Glutamatergic neuron (in vitro differentiated cells): ENCODE measurements at regions not wholly inside any gene's neighbourhood (a gene's known extent, or its start where the extent isn't known, plus 50 kb on each side); places are given as distances from the start of the nearest gene placed in this dataset.
A peak's percentile ranks its signal among the peaks of the same experiment; 100 is the strongest.

Experiments
- DNase-seq: peaks from one replicate; pipeline ENCODE4 v3.0.0; 2022
- H3K27ac Mint-ChIP-seq: one replicate; pipeline ENCODE4 v1.8.0; 2020; ENCODE audit warnings: mild to moderate bottlenecking, mixed read lengths, inconsistent platforms; ENCODE audit not compliant: unreplicated experiment
- H3K27me3 Mint-ChIP-seq: one replicate; pipeline ENCODE4 v1.8.0; 2020; ENCODE audit warnings: mild to moderate bottlenecking, moderate library complexity, mixed read lengths, inconsistent platforms; ENCODE audit not compliant: unreplicated experiment
- H3K36me3 Mint-ChIP-seq: one replicate; pipeline ENCODE4 v1.8.0; 2020; ENCODE audit warnings: mild to moderate bottlenecking, mixed read lengths, inconsistent platforms; ENCODE audit not compliant: unreplicated experiment
- H3K4me1 Mint-ChIP-seq: one replicate; pipeline ENCODE4 v1.8.0; 2020; ENCODE audit warnings: mild to moderate bottlenecking, low read depth, mixed read lengths, inconsistent platforms; ENCODE audit not compliant: unreplicated experiment
- H3K4me3 Mint-ChIP-seq: one replicate; pipeline ENCODE4 v1.8.0; 2020; ENCODE audit warnings: mild to moderate bottlenecking, mixed read lengths, inconsistent platforms; ENCODE audit not compliant: unreplicated experiment
- H3K9me3 Mint-ChIP-seq: one replicate; pipeline ENCODE4 v1.8.0; 2020; ENCODE audit warnings: mild to moderate bottlenecking, moderate library complexity, mixed read lengths, inconsistent platforms; ENCODE audit not compliant: unreplicated experiment
- TF ChIP-seq, protein P1 (sequence below): fragments of 200-600 bp; sonication (generic); IDR thresholded peaks from one replicate; pipeline ENCODE4 v1.5.0; 2021; ENCODE audit not compliant: partially characterized antibody, unreplicated experiment

DNA sequence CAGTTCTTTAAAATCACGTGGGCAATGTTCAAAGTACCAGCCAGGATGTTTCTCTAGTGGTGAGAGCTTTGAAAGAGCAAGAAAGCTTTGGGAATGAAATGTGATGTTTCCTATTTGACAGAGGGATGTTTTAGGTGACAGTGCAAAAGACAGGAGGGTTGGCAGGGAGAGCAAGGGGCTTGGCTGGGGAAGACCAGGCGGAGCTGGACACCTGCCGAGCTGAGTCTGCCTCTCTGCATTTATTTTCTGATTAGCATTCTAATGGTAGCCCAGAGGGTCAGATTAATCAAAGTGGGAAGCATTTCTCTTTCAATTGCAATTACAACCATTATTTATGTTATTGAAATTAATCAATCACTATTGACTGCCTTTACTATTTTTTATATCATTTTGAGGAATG is 145.4 kb upstream of the RAB12 start:
- peaks cover 8% of the 10 kb centered on the region for H3K9me3 Mint-ChIP-seq
- peaks cover 12% of the 10 kb centered on the region for H3K36me3 Mint-ChIP-seq
- no peak overlapping the region for H3K27ac Mint-ChIP-seq
- H3K4me1 Mint-ChIP-seq, result peaks cover 9% of the 10 kb centered on the region
- H3K27me3 Mint-ChIP-seq, result no peaks in the 10 kb centered on the region
- DNase-seq, result no peak
- no peak overlapping the region for H3K4me3 Mint-ChIP-seq
- TF ChIP-seq, protein P1, sequence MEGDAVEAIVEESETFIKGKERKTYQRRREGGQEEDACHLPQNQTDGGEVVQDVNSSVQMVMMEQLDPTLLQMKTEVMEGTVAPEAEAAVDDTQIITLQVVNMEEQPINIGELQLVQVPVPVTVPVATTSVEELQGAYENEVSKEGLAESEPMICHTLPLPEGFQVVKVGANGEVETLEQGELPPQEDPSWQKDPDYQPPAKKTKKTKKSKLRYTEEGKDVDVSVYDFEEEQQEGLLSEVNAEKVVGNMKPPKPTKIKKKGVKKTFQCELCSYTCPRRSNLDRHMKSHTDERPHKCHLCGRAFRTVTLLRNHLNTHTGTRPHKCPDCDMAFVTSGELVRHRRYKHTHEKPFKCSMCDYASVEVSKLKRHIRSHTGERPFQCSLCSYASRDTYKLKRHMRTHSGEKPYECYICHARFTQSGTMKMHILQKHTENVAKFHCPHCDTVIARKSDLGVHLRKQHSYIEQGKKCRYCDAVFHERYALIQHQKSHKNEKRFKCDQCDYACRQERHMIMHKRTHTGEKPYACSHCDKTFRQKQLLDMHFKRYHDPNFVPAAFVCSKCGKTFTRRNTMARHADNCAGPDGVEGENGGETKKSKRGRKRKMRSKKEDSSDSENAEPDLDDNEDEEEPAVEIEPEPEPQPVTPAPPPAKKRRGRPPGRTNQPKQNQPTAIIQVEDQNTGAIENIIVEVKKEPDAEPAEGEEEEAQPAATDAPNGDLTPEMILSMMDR, result no peak

DNA sequence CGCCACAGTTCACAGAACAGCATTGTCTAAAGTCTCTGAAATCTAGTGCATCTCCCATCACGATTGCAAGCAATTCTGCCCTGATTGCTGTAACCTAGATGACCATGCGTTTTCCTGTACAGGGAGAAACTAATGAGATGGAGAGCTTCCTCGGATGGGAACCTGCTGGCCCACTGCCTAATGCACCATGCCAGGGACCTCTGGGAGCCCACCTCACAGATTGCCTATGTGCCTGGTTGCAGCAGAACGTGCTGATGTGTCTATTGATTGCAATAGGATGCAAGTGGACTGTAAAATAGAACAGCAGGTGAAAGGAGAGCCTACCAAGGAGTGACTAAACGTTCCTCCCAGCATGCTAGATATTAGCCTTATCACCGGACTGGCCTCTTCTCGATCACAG is 141.0 kb upstream of the RAB12 start:
- Mint-ChIP-seq H3K27ac (peak overlapping the region; percentile 78), H3K4me3 (peak overlapping the region; percentile 31), H3K4me1 (peaks cover 20% of the 10 kb centered on the region), H3K36me3 (peaks cover 12% of the 10 kb centered on the region), H3K27me3 (no peaks in the 10 kb centered on the region), H3K9me3 (peaks cover 5% of the 10 kb centered on the region)
- TF ChIP-seq, protein P1, result no peak
- DNase-seq, result peak; percentile 50

DNA sequence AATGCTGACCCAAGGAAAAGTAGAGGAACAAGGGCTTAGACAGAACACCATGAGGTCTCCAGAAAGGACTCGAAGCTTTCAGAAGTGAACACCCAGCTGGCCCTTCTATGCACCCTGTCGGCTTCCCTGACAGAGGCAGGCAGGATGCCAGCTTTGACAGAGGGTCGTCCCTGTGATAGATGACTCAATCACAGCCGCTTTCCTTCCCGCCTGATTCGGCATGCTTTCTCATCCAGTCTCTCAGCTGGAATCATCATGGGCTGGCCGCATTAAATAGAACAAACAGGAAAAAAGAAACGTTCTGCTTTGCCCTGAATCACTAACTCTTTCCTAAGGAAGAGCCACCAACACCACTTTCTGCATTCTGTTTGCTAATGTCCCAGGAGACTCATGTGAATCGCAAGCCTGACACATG is 140.3 kb upstream of the RAB12 start:
- peak overlapping the region; percentile 78 for H3K27ac Mint-ChIP-seq
- H3K9me3 Mint-ChIP-seq, result peaks cover 5% of the 10 kb centered on the region
- DNase-seq, result peak; percentile 50
- peaks cover 12% of the 10 kb centered on the region for H3K36me3 Mint-ChIP-seq
- H3K4me1 Mint-ChIP-seq, result peaks cover 20% of the 10 kb centered on the region
- peak overlapping the region; percentile 31 for H3K4me3 Mint-ChIP-seq
- no peaks in the 10 kb centered on the region for H3K27me3 Mint-ChIP-seq
- TF ChIP-seq, protein P1, result no peak

DNA sequence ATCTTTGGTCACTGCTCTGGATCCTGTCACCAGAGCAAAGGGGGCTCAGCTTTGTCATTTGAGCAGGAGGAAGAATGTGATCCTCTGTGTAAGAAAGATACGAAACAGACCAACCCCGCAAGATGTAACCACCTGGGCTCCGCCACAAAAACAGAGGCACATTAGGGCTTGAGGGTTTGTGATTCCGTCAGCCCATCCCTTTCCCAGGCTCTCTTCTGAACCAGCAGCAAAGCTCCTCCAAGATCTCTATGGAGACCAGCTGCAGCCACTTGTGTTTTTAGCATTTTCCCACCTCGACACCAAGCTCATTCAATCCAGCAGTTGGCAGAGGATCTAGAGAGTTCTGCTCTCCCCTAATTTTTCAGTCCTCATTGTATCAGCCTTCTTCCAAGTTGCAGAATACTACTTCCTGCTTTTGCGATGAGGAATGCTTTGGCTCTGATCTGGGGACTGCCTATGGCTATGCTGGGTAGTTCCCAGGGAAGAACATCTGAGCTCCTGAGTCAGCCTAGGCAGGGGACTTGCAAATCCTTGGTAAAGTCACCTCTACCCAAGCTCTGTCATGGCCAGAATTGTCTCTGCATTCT is 139.6 kb upstream of the RAB12 start:
- H3K4me1 Mint-ChIP-seq, result peaks cover 20% of the 10 kb centered on the region
- DNase-seq, result no peak
- TF ChIP-seq, protein P1, result no peak
- H3K36me3 Mint-ChIP-seq, result peaks cover 10% of the 10 kb centered on the region
- peaks cover 5% of the 10 kb centered on the region for H3K9me3 Mint-ChIP-seq
- H3K27ac Mint-ChIP-seq, result peak overlapping the region; percentile 71
- H3K27me3 Mint-ChIP-seq, result no peaks in the 10 kb centered on the region
- H3K4me3 Mint-ChIP-seq, result peak overlapping the region; percentile 23

DNA sequence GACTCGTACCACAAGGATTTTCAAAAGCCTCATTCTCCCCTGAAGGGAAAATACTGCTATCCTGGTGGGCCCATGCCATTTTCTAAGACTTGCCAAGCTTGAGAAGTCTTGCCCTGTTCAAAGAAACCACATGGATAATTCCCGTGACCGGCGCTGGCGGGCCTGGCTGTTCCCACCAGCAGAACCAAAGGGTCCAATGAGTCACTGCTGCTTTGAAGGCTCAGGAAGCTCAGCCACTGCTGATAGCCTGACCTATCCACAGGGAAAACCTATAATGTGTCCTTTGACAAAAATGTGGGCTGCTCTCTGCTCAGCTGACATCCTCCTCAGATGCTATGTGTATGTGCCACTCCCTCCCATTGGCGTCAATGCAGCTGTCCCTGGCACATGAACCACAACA is 137.9 kb upstream of the RAB12 start:
- peaks cover 24% of the 10 kb centered on the region for H3K4me1 Mint-ChIP-seq
- H3K4me3 Mint-ChIP-seq, result no peak overlapping the region
- TF ChIP-seq, protein P1, result no peak
- H3K27me3 Mint-ChIP-seq, result no peaks in the 10 kb centered on the region
- DNase-seq, result no peak
- no peak overlapping the region for H3K27ac Mint-ChIP-seq
- no peaks in the 10 kb centered on the region for H3K36me3 Mint-ChIP-seq
- H3K9me3 Mint-ChIP-seq, result peaks cover 5% of the 10 kb centered on the region
